ENCODE measurements at regions not wholly inside any gene's neighbourhood (a gene's known extent, or its start where the extent isn't known, plus 50 kb on each side); places are given as distances from the start of the nearest gene placed in this dataset.

- no peak overlapping the region for H2AFZ ChIP-seq (ENCODE audit: insufficient read depth, low read length, poor library complexity)
- H3K14ac ChIP-seq (ENCODE audit: low read length), result no peak overlapping the region
- no CpG with 5 or more reads among the region's 7 CpGs for WGBS (ENCODE audit: extremely low coverage, insufficient coverage, insufficient read length)
- peak; percentile 90 to 91 for DNase-seq
- H3K79me1 ChIP-seq (ENCODE audit: low read length), result no peaks in the 10 kb centered on the region
- H2BK5ac ChIP-seq (ENCODE audit: low read depth, low read length, poor library complexity), result no peak overlapping the region
- H2AK5ac ChIP-seq (ENCODE audit: low read length), result no peak overlapping the region
- no peak overlapping the region for H3K4me2 ChIP-seq (ENCODE audit: low read length)
- no peak overlapping the region for H3K4ac ChIP-seq (ENCODE audit: low read depth, low read length)
- H3K79me2 ChIP-seq (ENCODE audit: control insufficient read depth, insufficient read depth, low read length, poor library complexity), result no peaks in the 10 kb centered on the region
- H4K12ac ChIP-seq (ENCODE audit: low read depth, low read length), result no peak overlapping the region
- H4K91ac ChIP-seq (ENCODE audit: low read depth, low read length), result no peak overlapping the region
- no peak overlapping the region for H4K8ac ChIP-seq (ENCODE audit: low read depth, low read length)
- H3K4me1 ChIP-seq (ENCODE audit: control insufficient read depth in 1 of 2, insufficient read depth in 2 of 2, low read length in 2 of 2), result peaks cover 0 to 2% of the 10 kb centered on the region in 2 experiments
- no peaks in the 10 kb centered on the region for H3K36me3 ChIP-seq (ENCODE audit: control insufficient read depth in 1 of 2, insufficient read depth in 2 of 2, low read length in 2 of 2)
- H3K27ac ChIP-seq (ENCODE audit: low read depth, low read length), result no peak overlapping the region
- H3K9me3 ChIP-seq (ENCODE audit: insufficient read depth, low read depth, low read length), result no peaks in the 10 kb centered on the region
- no peak overlapping the region for H3K9ac ChIP-seq (ENCODE audit: low read length)
- no peaks in the 10 kb centered on the region for H3K27me3 ChIP-seq (ENCODE audit: insufficient read depth, low read length)
- H3K4me3 ChIP-seq (ENCODE audit: low read depth, low read length), result no peak overlapping the region
- H2BK12ac ChIP-seq (ENCODE audit: low read length), result no peak overlapping the region
- H2BK120ac ChIP-seq (ENCODE audit: insufficient read depth, low read length, poor library complexity), result no peak overlapping the region
- H3K23ac ChIP-seq (ENCODE audit: low read length), result no peak overlapping the region
- H3K18ac ChIP-seq (ENCODE audit: low read length), result no peak overlapping the region
Measured at GRCh38 chr7:106180721-106181120, 68.6 kb upstream of the SYPL1 start.

GRCh38 chr7:106179256-106179655 is 67.1 kb upstream of the SYPL1 start:
- H3K79me1 ChIP-seq (ENCODE audit: low read length), result no peaks in the 10 kb centered on the region
- H4K91ac ChIP-seq (ENCODE audit: low read depth, low read length), result no peak overlapping the region
- no peak overlapping the region for H3K23ac ChIP-seq (ENCODE audit: low read length)
- H2BK5ac ChIP-seq (ENCODE audit: low read depth, low read length, poor library complexity), result no peak overlapping the region
- no peak overlapping the region for H3K14ac ChIP-seq (ENCODE audit: low read length)
- no peak overlapping the region for H3K27ac ChIP-seq (ENCODE audit: low read depth, low read length)
- DNase-seq, result peak in 1 of 2 donors; percentile 22
- no peaks in the 10 kb centered on the region for H3K27me3 ChIP-seq (ENCODE audit: insufficient read depth, low read length)
- H4K12ac ChIP-seq (ENCODE audit: low read depth, low read length), result no peak overlapping the region
- no peak overlapping the region for H3K9ac ChIP-seq (ENCODE audit: low read length)
- no peak overlapping the region for H3K4ac ChIP-seq (ENCODE audit: low read depth, low read length)
- H2AFZ ChIP-seq (ENCODE audit: insufficient read depth, low read length, poor library complexity), result no peak overlapping the region
- no peak overlapping the region for H2BK120ac ChIP-seq (ENCODE audit: insufficient read depth, low read length, poor library complexity)
- no peak overlapping the region for H3K4me2 ChIP-seq (ENCODE audit: low read length)
- H3K18ac ChIP-seq (ENCODE audit: low read length), result no peak overlapping the region
- H4K8ac ChIP-seq (ENCODE audit: low read depth, low read length), result no peak overlapping the region
- no peak overlapping the region for H3K4me3 ChIP-seq (ENCODE audit: low read depth, low read length)
- no peak overlapping the region for H2AK5ac ChIP-seq (ENCODE audit: low read length)
- no peaks in the 10 kb centered on the region for H3K79me2 ChIP-seq (ENCODE audit: control insufficient read depth, insufficient read depth, low read length, poor library complexity)
- no peaks in the 10 kb centered on the region for H3K36me3 ChIP-seq (ENCODE audit: control insufficient read depth in 1 of 2, insufficient read depth in 2 of 2, low read length in 2 of 2)
- no peaks in the 10 kb centered on the region for H3K9me3 ChIP-seq (ENCODE audit: insufficient read depth, low read depth, low read length)
- H2BK12ac ChIP-seq (ENCODE audit: low read length), result no peak overlapping the region
- peaks cover 0 to 2% of the 10 kb centered on the region in 2 experiments for H3K4me1 ChIP-seq (ENCODE audit: control insufficient read depth in 1 of 2, insufficient read depth in 2 of 2, low read length in 2 of 2)
- WGBS (ENCODE audit: extremely low coverage, insufficient coverage, insufficient read length), result no CpG with 5 or more reads among the region's 4 CpGs

GRCh38 chr7:106178593-106179134 is 66.6 kb upstream of the SYPL1 start:
- no peak overlapping the region for H3K4me3 ChIP-seq (ENCODE audit: low read depth, low read length)
- H3K4ac ChIP-seq (ENCODE audit: low read depth, low read length), result no peak overlapping the region
- no peak overlapping the region for H3K27ac ChIP-seq (ENCODE audit: low read depth, low read length)
- no peak overlapping the region for H3K4me2 ChIP-seq (ENCODE audit: low read length)
- peaks cover 0 to 2% of the 10 kb centered on the region in 2 experiments for H3K4me1 ChIP-seq (ENCODE audit: control insufficient read depth in 1 of 2, insufficient read depth in 2 of 2, low read length in 2 of 2)
- no peaks in the 10 kb centered on the region for H3K79me2 ChIP-seq (ENCODE audit: control insufficient read depth, insufficient read depth, low read length, poor library complexity)
- no peak overlapping the region for H2BK5ac ChIP-seq (ENCODE audit: low read depth, low read length, poor library complexity)
- H2AK5ac ChIP-seq (ENCODE audit: low read length), result no peak overlapping the region
- DNase-seq, result no peak
- H3K14ac ChIP-seq (ENCODE audit: low read length), result no peak overlapping the region
- no peak overlapping the region for H2BK12ac ChIP-seq (ENCODE audit: low read length)
- no peak overlapping the region for H4K91ac ChIP-seq (ENCODE audit: low read depth, low read length)
- H4K8ac ChIP-seq (ENCODE audit: low read depth, low read length), result no peak overlapping the region
- no peak overlapping the region for H3K9ac ChIP-seq (ENCODE audit: low read length)
- H3K36me3 ChIP-seq (ENCODE audit: control insufficient read depth in 1 of 2, insufficient read depth in 2 of 2, low read length in 2 of 2), result no peaks in the 10 kb centered on the region
- H4K12ac ChIP-seq (ENCODE audit: low read depth, low read length), result no peak overlapping the region
- H3K79me1 ChIP-seq (ENCODE audit: low read length), result no peaks in the 10 kb centered on the region
- H3K9me3 ChIP-seq (ENCODE audit: insufficient read depth, low read depth, low read length), result no peaks in the 10 kb centered on the region
- no CpG with 5 or more reads among the region's 3 CpGs for WGBS (ENCODE audit: extremely low coverage, insufficient coverage, insufficient read length)
- no peak overlapping the region for H2BK120ac ChIP-seq (ENCODE audit: insufficient read depth, low read length, poor library complexity)
- H3K23ac ChIP-seq (ENCODE audit: low read length), result no peak overlapping the region
- H3K18ac ChIP-seq (ENCODE audit: low read length), result no peak overlapping the region
- H3K27me3 ChIP-seq (ENCODE audit: insufficient read depth, low read length), result no peaks in the 10 kb centered on the region
- H2AFZ ChIP-seq (ENCODE audit: insufficient read depth, low read length, poor library complexity), result no peak overlapping the region

- Histone ChIP-seq H3K79me1 (ENCODE audit: low read length) (no peaks in the 10 kb centered on the region), H3K9ac (ENCODE audit: low read length) (no peak overlapping the region), H2BK5ac (ENCODE audit: low read depth, low read length, poor library complexity) (no peak overlapping the region), H3K27ac (ENCODE audit: low read depth, low read length) (no peak overlapping the region), H3K4me2 (ENCODE audit: low read length) (no peak overlapping the region), H3K27me3 (ENCODE audit: insufficient read depth, low read length) (no peaks in the 10 kb centered on the region), H3K79me2 (ENCODE audit: control insufficient read depth, insufficient read depth, low read length, poor library complexity) (no peaks in the 10 kb centered on the region), H3K14ac (ENCODE audit: low read length) (no peak overlapping the region), H3K9me3 (ENCODE audit: insufficient read depth, low read depth, low read length) (no peaks in the 10 kb centered on the region), H2AK5ac (ENCODE audit: low read length) (no peak overlapping the region), H2AFZ (ENCODE audit: insufficient read depth, low read length, poor library complexity) (no peak overlapping the region), H3K4me1 (ENCODE audit: control insufficient read depth in 1 of 2, insufficient read depth in 2 of 2, low read length in 2 of 2) (peaks cover 0 to 2% of the 10 kb centered on the region in 2 experiments), H3K23ac (ENCODE audit: low read length) (no peak overlapping the region), H3K36me3 (ENCODE audit: control insufficient read depth in 1 of 2, insufficient read depth in 2 of 2, low read length in 2 of 2) (no peaks in the 10 kb centered on the region), H4K91ac (ENCODE audit: low read depth, low read length) (no peak overlapping the region), H2BK12ac (ENCODE audit: low read length) (no peak overlapping the region), H3K18ac (ENCODE audit: low read length) (no peak overlapping the region), H3K4ac (ENCODE audit: low read depth, low read length) (no peak overlapping the region), H2BK120ac (ENCODE audit: insufficient read depth, low read length, poor library complexity) (no peak overlapping the region), H3K4me3 (ENCODE audit: low read depth, low read length) (no peak overlapping the region), H4K8ac (ENCODE audit: low read depth, low read length) (no peak overlapping the region), H4K12ac (ENCODE audit: low read depth, low read length) (no peak overlapping the region)
- WGBS (ENCODE audit: extremely low coverage, insufficient coverage, insufficient read length), result no CpG with 5 or more reads among the region's 11 CpGs
- DNase-seq, result no peak
Measured at GRCh38 chr7:106177738-106178592, 65.9 kb upstream of the SYPL1 start.
